H9 (cell line): ENCODE measurements at regions not wholly inside any gene's neighbourhood (a gene's known extent, or its start where the extent isn't known, plus 50 kb on each side); places are given as distances from the start of the nearest gene placed in this dataset.

Experiments used
- DNase-seq: peaks from one replicate; pipeline ENCODE4 v3.0.0-alpha.2; 2017
- H2AFZ ChIP-seq: one replicate; pipeline ENCODE4 v1.6.1; 2013; ENCODE audit warnings: mild to moderate bottlenecking, low read length, control low read depth, moderate library complexity
- H2AK5ac ChIP-seq: 2 replicates; pipeline ENCODE4 v1.6.1; 2013; ENCODE audit warnings: low read length, control low read depth, mixed read lengths; ENCODE audit not compliant: insufficient read length
- H2BK120ac ChIP-seq: one replicate; pipeline ENCODE4 v1.6.1; 2013; ENCODE audit warnings: low read depth, mild to moderate bottlenecking, low read length, control low read depth, inconsistent platforms; ENCODE audit not compliant: poor library complexity, severe bottlenecking
- H2BK12ac ChIP-seq: 2 replicates; pipeline ENCODE4 v1.6.1; 2013; ENCODE audit warnings: low read length, control low read depth, mixed read lengths, low read depth; ENCODE audit not compliant: insufficient read length
- H2BK15ac ChIP-seq: 2 replicates; pipeline ENCODE4 v1.6.1; 2013; ENCODE audit warnings: low read depth, low read length, control low read depth
- H2BK20ac ChIP-seq: one replicate; pipeline ENCODE4 v1.6.1; 2013; ENCODE audit warnings: low read depth, mild to moderate bottlenecking, low read length, control low read depth, inconsistent platforms; ENCODE audit not compliant: poor library complexity, severe bottlenecking
- H2BK5ac ChIP-seq: 2 replicates; pipeline ENCODE4 v1.6.1; 2013; ENCODE audit warnings: low read length, control low read depth, mixed read lengths; ENCODE audit not compliant: insufficient read length
- H3K14ac ChIP-seq: 2 replicates; pipeline ENCODE4 v1.6.1; 2013; ENCODE audit warnings: low read length, control low read depth; ENCODE audit not compliant: insufficient read depth
- H3K18ac ChIP-seq: 2 replicates; pipeline ENCODE4 v1.6.1; 2013; ENCODE audit warnings: low read depth, mild to moderate bottlenecking, mixed read lengths, low read length, control low read depth; ENCODE audit not compliant: insufficient read length
- H3K23ac ChIP-seq: 2 replicates; pipeline ENCODE4 v1.6.1; 2013; ENCODE audit warnings: low read length, control low read depth, mixed read lengths, low read depth; ENCODE audit not compliant: insufficient read length
- H3K23me2 ChIP-seq: 2 replicates; pipeline ENCODE4 v1.6.1; 2013; ENCODE audit warnings: low read depth, mild to moderate bottlenecking, mixed read lengths, low read length, control low read depth; ENCODE audit not compliant: insufficient read length, poor library complexity, severe bottlenecking
- H3K27ac ChIP-seq: 2 replicates; pipeline ENCODE4 v1.5.1; 2013; ENCODE audit warnings: low read length, control low read depth, mixed read lengths, low read depth; ENCODE audit not compliant: insufficient read length
- H3K27me3 ChIP-seq: 2 replicates; pipeline ENCODE4 v1.6.1; 2013; ENCODE audit warnings: low read length, control low read depth, inconsistent platforms; ENCODE audit not compliant: insufficient read depth
- H3K4ac ChIP-seq: 2 replicates; pipeline ENCODE4 v1.6.1; 2013; ENCODE audit warnings: low read depth, mild to moderate bottlenecking, control low read depth, inconsistent platforms, low read length, moderate library complexity
- H3K4me1 ChIP-seq: 2 replicates; pipeline ENCODE4 v1.6.1; 2013; ENCODE audit warnings: low read length, control low read depth, inconsistent platforms; ENCODE audit not compliant: insufficient read depth
- H3K4me2 ChIP-seq: 2 replicates; pipeline ENCODE4 v1.6.1; 2013; ENCODE audit warnings: low read length, control low read depth, mixed read lengths; ENCODE audit not compliant: insufficient read length, insufficient read depth
- H3K56ac ChIP-seq: 2 replicates; pipeline ENCODE4 v1.6.1; 2013; ENCODE audit warnings: low read depth, mild to moderate bottlenecking, mixed read lengths, low read length, control low read depth; ENCODE audit not compliant: insufficient read length
- H3K79me1 ChIP-seq: 2 replicates; pipeline ENCODE4 v1.6.1; 2013; ENCODE audit warnings: low read depth, mild to moderate bottlenecking, moderate library complexity, low read length, control low read depth, inconsistent platforms; ENCODE audit not compliant: insufficient read depth, poor library complexity, severe bottlenecking
- H3K79me2 ChIP-seq: 2 replicates; pipeline ENCODE4 v1.6.1; 2013; ENCODE audit warnings: low read length, control low read depth, inconsistent platforms; ENCODE audit not compliant: insufficient read depth
- H3K9ac ChIP-seq: 2 replicates; pipeline ENCODE4 v1.6.1; 2013; ENCODE audit warnings: low read length, control low read depth, mixed read lengths; ENCODE audit not compliant: insufficient read length; ENCODE audit errors: extremely low read depth
- H3K9me3 ChIP-seq: one replicate; pipeline ENCODE4 v1.6.1; 2013; ENCODE audit warnings: low read depth, low read length, inconsistent platforms; ENCODE audit not compliant: control insufficient read depth
- H3T11ph ChIP-seq: one replicate; pipeline ENCODE4 v1.6.1; 2013; ENCODE audit warnings: mild to moderate bottlenecking, low read length, control low read depth, inconsistent platforms
- H4K20me1 ChIP-seq: one replicate; pipeline ENCODE4 v1.6.1; 2013; ENCODE audit not compliant: control insufficient read depth, insufficient read length, insufficient read depth
- H4K5ac ChIP-seq: 2 replicates; pipeline ENCODE4 v1.6.1; 2013; ENCODE audit warnings: low read depth, mild to moderate bottlenecking, mixed read lengths, low read length, control low read depth; ENCODE audit not compliant: insufficient read length
- H4K8ac ChIP-seq: replicated peaks from 2 replicates; pipeline ENCODE4 v1.6.1; 2013; ENCODE audit warnings: low read length, control low read depth, mixed read lengths, low read depth; ENCODE audit not compliant: insufficient read length
- H4K91ac ChIP-seq: 2 replicates; pipeline ENCODE4 v1.6.1; 2013; ENCODE audit warnings: low read depth, mild to moderate bottlenecking, moderate library complexity, mixed read lengths, low read length, control low read depth; ENCODE audit not compliant: insufficient read length
- H3K27ac Mint-ChIP-seq, 3 experiments: 2 replicates in 2 of 3; 3 replicates in 1 of 3; pipeline ENCODE4 v1.8.0; 2020 to 2021; ENCODE audit warnings: mixed read lengths in 3 of 3, mild to moderate bottlenecking in 1 of 3, moderate library complexity in 1 of 3
- H3K27me3 Mint-ChIP-seq: 2 replicates; pipeline ENCODE4 v1.8.0; 2021; ENCODE audit warnings: low read depth, mild to moderate bottlenecking, moderate library complexity, mixed read lengths
- H3K36me3 Mint-ChIP-seq, 3 experiments: 2 replicates in 2 of 3; 3 replicates in 1 of 3; pipeline ENCODE4 v1.8.0; 2020 to 2021; ENCODE audit warnings: low read depth in 3 of 3, mixed read lengths in 3 of 3; ENCODE audit not compliant: insufficient read depth in 1 of 3
- H3K4me1 Mint-ChIP-seq, 2 experiments: 2 replicates each; pipeline ENCODE4 v1.8.0; 2020; ENCODE audit warnings: mixed read lengths in 2 of 2
- H3K4me3 Mint-ChIP-seq, 2 experiments: 2 replicates in 1 of 2; 3 replicates in 1 of 2; pipeline ENCODE4 v1.8.0; 2020 to 2021; ENCODE audit warnings: mild to moderate bottlenecking in 2 of 2, mixed read lengths in 2 of 2, moderate library complexity in 1 of 2
- H3K9me3 Mint-ChIP-seq, 2 experiments: 2 replicates in 1 of 2; 3 replicates in 1 of 2; pipeline ENCODE4 v1.8.0; 2020; ENCODE audit warnings: mild to moderate bottlenecking in 2 of 2, mixed read lengths in 2 of 2, moderate library complexity in 1 of 2
- CTCF ChIP-seq: fragments of 200-600 bp; sonication (generic); conservative IDR thresholded peaks from 3 replicates; pipeline ENCODE4 v1.8.0; 2021; ENCODE audit warnings: antibody characterized with exemption, mild to moderate bottlenecking
- WGBS: extraction: QIAGEN DNeasy Blood & Tissue Kit; methylation state at CpG from one replicate; pipeline ENCODE4 v1.1.7; 2013; ENCODE audit warnings: missing lambda C conversion rate, low lambda C conversion rate, mixed read lengths; ENCODE audit not compliant: insufficient read length; ENCODE audit errors: extremely low coverage; 5-methylcytosine and 5-hydroxymethylcytosine counted together

- Histone ChIP-seq H4K5ac (no peak overlapping the region), H2BK5ac (no peak overlapping the region), H3K4me2 (no peak overlapping the region), H3K4me1 (no peaks in the 10 kb centered on the region), H3K79me1 (no peaks in the 10 kb centered on the region), H3K79me2 (no peaks in the 10 kb centered on the region), H4K20me1 (no peaks in the 10 kb centered on the region), H3K23ac (no peak overlapping the region), H2AFZ (no peak overlapping the region), H4K8ac (no peak overlapping the region), H2BK15ac (no peak overlapping the region), H3K27me3 (no peaks in the 10 kb centered on the region), H3K9me3 (no peaks in the 10 kb centered on the region), H3K27ac (no peak overlapping the region), H3K14ac (no peak overlapping the region), H3K23me2 (no peaks in the 10 kb centered on the region), H3K9ac (no peak overlapping the region), H3K18ac (no peak overlapping the region), H3K56ac (no peak overlapping the region), H2BK20ac (no peak overlapping the region), H3K4ac (no peak overlapping the region), H2BK120ac (no peak overlapping the region), H3T11ph (no peak overlapping the region), H2AK5ac (no peak overlapping the region), H4K91ac (no peak overlapping the region), H2BK12ac (no peak overlapping the region)
- H3K27me3 Mint-ChIP-seq: no peaks in the 10 kb centered on the region
- DNase-seq: peak; percentile 6
- no CpG with 5 or more reads among the region's 3 CpGs for WGBS
- no peak overlapping the region for H3K4me3 Mint-ChIP-seq
- H3K9me3 Mint-ChIP-seq: peaks cover 1 to 6% of the 10 kb centered on the region in 2 experiments; a peak in 2 of 5 replicates
- TF ChIP-seq CTCF: no peak
- peaks cover 8% of the 10 kb centered on the region in 2 experiments for H3K4me1 Mint-ChIP-seq
- H3K27ac Mint-ChIP-seq: peak overlapping the region; percentile 46 to 95 (median 79); a peak in 5 of 7 replicates
- no peaks in the 10 kb centered on the region for H3K36me3 Mint-ChIP-seq
These were observed 375.8 kb upstream of the TSHZ3 start for GRCh38 chr19:31725051-31725450.
